Endothelial cell of umbilical vein (primary cell): ENCODE measurements at regions not wholly inside any gene's neighbourhood (a gene's known extent, or its start where the extent isn't known, plus 50 kb on each side); places are given as distances from the start of the nearest gene placed in this dataset.
"Not testable (repeated sequence)": the region's sequence is repeated elsewhere in the genome, so short reads cannot be mapped to it uniquely, and the experiment has no call there.

Source experiments
- BruUV-seq: library from RNA; stranded (reverse); fragments of 400-500 nt; replicated peaks from 2 replicates; lab custom pipeline; 2021; lab: Mats Ljungman, UMichigan
- CTCF ChIA-PET: fragments of 300-600, 350-600 bp; sonication (Branson Sonifier 250); formaldehyde crosslinking; loops from one replicate; lab custom pipeline; 2021; ENCODE audit warnings: antibody characterized with exemption, inconsistent platforms; lab: Charles Lee
- POLR2A ChIA-PET: fragments of 300-600, 350-600 bp; sonication (Branson Sonifier 250); formaldehyde crosslinking; loops from one replicate; lab custom pipeline; 2021; ENCODE audit warnings: antibody characterized with exemption, inconsistent platforms; lab: Charles Lee
- DNase-seq: peaks from one replicate; pipeline ENCODE4 v3.0.0-alpha.2; 2011; ENCODE audit warnings: low read depth, low spot score
- FAIRE-seq: peaks from 2 replicates; lab custom pipeline; 2011; peaks lifted over from hg19 to GRCh38; lab: Jason Lieb, UNC
- H2AFZ ChIP-seq: 2 replicates; pipeline ENCODE4 v1.6.0; 2012; ENCODE audit warnings: low read depth, low read length, control low read depth, inconsistent platforms
- H3K27ac ChIP-seq: 2 replicates; pipeline ENCODE4 v1.5.1; 2011; ENCODE audit warnings: low read depth, mild to moderate bottlenecking, control low read depth, low read length, moderate library complexity; ENCODE audit not compliant: insufficient read depth
- H3K27me3 ChIP-seq, 2 experiments: 2 replicates each; pipeline versions ENCODE4 v1.6.0 to v1.6.1; 2011; ENCODE audit warnings: low read length in 2 of 2, mixed read lengths in 1 of 2; ENCODE audit not compliant: control insufficient read depth in 2 of 2, insufficient read depth in 2 of 2
- H3K36me3 ChIP-seq, 2 experiments: 2 replicates in 1 of 2; 3 replicates in 1 of 2; pipeline ENCODE4 v1.5.1; 2011; ENCODE audit warnings: low read length in 2 of 2, mild to moderate bottlenecking in 1 of 2, moderate library complexity in 1 of 2; ENCODE audit not compliant: control insufficient read depth in 2 of 2, insufficient read depth in 2 of 2; ENCODE audit errors: extremely low read depth in 1 of 2
- H3K4me1 ChIP-seq: 3 replicates; pipeline ENCODE4 v1.5.1; 2011; ENCODE audit warnings: mild to moderate bottlenecking, low read length; ENCODE audit not compliant: control insufficient read depth, insufficient read depth; ENCODE audit errors: extremely low read depth
- H3K4me2 ChIP-seq: 2 replicates; pipeline ENCODE4 v1.6.1; 2011; ENCODE audit warnings: low read length, control low read depth, mixed read lengths; ENCODE audit not compliant: insufficient read depth
- H3K4me3 ChIP-seq, 3 experiments: fragments of 200-600 bp in 1 of 3; sonication (generic), shearing (Covaris generic) in 1 of 3; replicated peaks in 1 of 3; 2 replicates each; pipeline ENCODE4 v1.5.1; 2011 to 2016; ENCODE audit warnings: control low read depth in 3 of 3, low read length in 3 of 3, mild to moderate bottlenecking in 2 of 3, inconsistent platforms in 1 of 3, low read depth in 1 of 3, moderate library complexity in 1 of 3; ENCODE audit not compliant: insufficient read depth in 1 of 3
- H3K79me2 ChIP-seq: 2 replicates; pipeline ENCODE4 v1.6.0; 2012; ENCODE audit warnings: low read length, inconsistent platforms; ENCODE audit not compliant: control insufficient read depth, insufficient read depth
- H3K9ac ChIP-seq: replicated peaks from 2 replicates; pipeline ENCODE3; 2011; ENCODE audit warnings: low read length, control low read depth; ENCODE audit not compliant: insufficient read depth; ENCODE audit errors: extremely low read depth
- H3K9me1 ChIP-seq: replicated peaks from 3 replicates; pipeline ENCODE4 v1.6.0; 2011; ENCODE audit warnings: mild to moderate bottlenecking, low read length; ENCODE audit not compliant: control insufficient read depth, insufficient read depth; ENCODE audit errors: extremely low read depth
- H3K9me3 ChIP-seq: replicated peaks from 2 replicates; pipeline ENCODE4 v1.5.1; 2012; ENCODE audit warnings: low read length, inconsistent platforms; ENCODE audit not compliant: control insufficient read depth, insufficient read depth
- H4K20me1 ChIP-seq: replicated peaks from 2 replicates; pipeline ENCODE3; 2011; ENCODE audit warnings: mild to moderate bottlenecking, low read length; ENCODE audit not compliant: control insufficient read depth, insufficient read depth; ENCODE audit errors: extremely low read depth
- GATA2 ChIP-seq: IDR thresholded peaks from 2 replicates; pipeline ENCODE4 v1.7.0; 2011; ENCODE audit warnings: low read depth, mild to moderate bottlenecking, moderate library complexity, mixed read lengths, low read length; ENCODE audit not compliant: insufficient read length, insufficient read depth
- MYC ChIP-seq: IDR thresholded peaks from one replicate; pipeline ENCODE4 v1.6.1; 2011; ENCODE audit warnings: mild to moderate bottlenecking, low read depth, low read length
- POLR2A ChIP-seq: IDR thresholded peaks from 2 replicates; pipeline ENCODE4 v1.6.1; 2012; ENCODE audit warnings: low read depth, mild to moderate bottlenecking, control low read depth, low read length
- dilution Hi-C: fragments of 300-500 bp; cut with MboI; formaldehyde crosslinking; loops from one replicate; pipeline ENCODE4 v1.15.0; 2019; ENCODE audit warnings: low sequenced_read_pairs; ENCODE audit not compliant: extremely low pct_ligation_motif_present
- intact Hi-C: fragments of 100-400 bp; cut with micrococcal nuclease; formaldehyde crosslinking; loops from one replicate; pipeline ENCODE4 v1.10.0; 2022

DNA sequence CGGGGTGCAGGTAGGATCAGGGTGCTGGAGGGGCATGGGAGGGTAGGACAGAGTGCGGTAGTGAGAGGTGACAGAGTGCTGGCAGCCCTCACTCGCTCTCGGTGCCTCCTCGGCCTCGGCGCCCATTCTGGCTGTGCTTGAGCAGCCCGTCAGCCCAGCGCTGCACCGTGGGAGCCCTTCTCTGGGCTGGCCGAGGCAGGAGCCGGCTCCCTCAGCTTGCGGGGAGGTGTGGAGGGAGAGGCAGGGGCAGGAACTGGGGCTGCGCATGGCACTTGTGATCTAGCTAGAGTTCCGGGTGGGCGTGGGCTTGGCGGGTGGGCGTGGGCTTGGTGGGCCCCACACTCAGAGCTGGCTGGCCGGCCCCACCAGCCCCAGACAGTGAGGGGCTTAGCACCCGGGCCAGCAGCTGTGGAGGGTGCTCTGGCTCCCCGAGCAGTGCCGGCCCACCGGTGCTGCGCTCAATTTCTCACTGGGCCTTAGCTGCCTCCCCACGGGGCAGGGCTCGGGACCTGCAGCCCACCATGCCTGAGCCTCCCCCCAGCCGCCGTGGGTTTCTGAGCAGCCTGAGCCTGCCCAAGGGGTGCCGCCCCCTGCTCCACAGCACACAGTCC is 112.8 kb upstream of the DUSP22 start:
- no peak overlapping the region for H2AFZ ChIP-seq
- no peaks in the 10 kb centered on the region for H3K9me3 ChIP-seq
- no TSS peak for BruUV-seq
- intact Hi-C loops = no loop called here
- no peak for FAIRE-seq
- no peak overlapping the region for H3K4me3 ChIP-seq
- CTCF ChIA-PET = interaction anchor here (1.1 to 1.5 kb wide), 3 partner anchors 9 to 230 kb away, joined by 3 to 4 read pairs (median 4); no protein-coding TSS in a partner anchor
- H3K79me2 ChIP-seq = no peaks in the 10 kb centered on the region
- H3K9ac ChIP-seq = no peak overlapping the region
- no peak for DNase-seq
- no peaks in the 10 kb centered on the region for H3K36me3 ChIP-seq
- dilution Hi-C loops = no loop called here
- TF ChIP-seq POLR2A (no peak), GATA2 (no peak), MYC (no peak)
- no peaks in the 10 kb centered on the region for H3K9me1 ChIP-seq
- no peaks in the 10 kb centered on the region for H4K20me1 ChIP-seq
- H3K27ac ChIP-seq = no peak overlapping the region
- H3K4me2 ChIP-seq = no peak overlapping the region
- POLR2A ChIA-PET = no interaction called here
- H3K27me3 ChIP-seq = no peaks in the 10 kb centered on the region
- H3K4me1 ChIP-seq = no peaks in the 10 kb centered on the region

DNA sequence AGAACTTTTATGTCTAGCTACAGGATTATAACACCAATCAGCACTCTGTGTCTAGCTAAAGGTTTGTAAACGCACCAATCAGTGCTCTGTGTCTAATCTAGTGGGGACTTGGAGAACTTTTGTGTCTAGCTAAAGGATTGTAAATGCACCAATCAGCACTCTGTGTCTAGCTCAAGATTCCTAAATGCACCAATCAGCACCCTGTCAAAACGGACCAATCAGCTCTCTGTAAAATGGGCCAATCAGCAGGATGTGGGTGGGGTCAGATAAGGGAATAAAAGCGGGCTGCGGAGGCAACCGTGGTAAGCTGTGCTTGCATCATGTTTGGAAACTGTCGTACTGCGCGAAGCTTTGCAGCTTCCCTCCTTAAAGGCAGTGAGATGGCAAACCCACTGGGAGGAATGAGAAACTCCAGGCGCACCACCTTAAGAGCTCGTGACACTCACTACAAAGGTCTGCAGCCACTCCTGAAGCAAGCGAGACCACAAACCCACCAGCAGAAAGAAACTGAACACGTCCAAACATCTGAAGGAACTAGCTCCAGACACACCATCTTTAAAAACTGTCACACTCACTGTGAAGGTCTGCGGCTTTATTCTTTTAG is 112.1 kb upstream of the DUSP22 start:
- H2AFZ ChIP-seq, FAIRE-seq, H3K4me1 ChIP-seq, H3K9me1 ChIP-seq, H3K9me3 ChIP-seq, H3K27ac ChIP-seq, POLR2A ChIA-PET, H3K4me3 ChIP-seq, DNase-seq, H3K79me2 ChIP-seq, H3K4me2 ChIP-seq, H3K36me3 ChIP-seq, intact Hi-C loops, H4K20me1 ChIP-seq, dilution Hi-C loops, H3K27me3 ChIP-seq, H3K9ac ChIP-seq, BruUV-seq: not testable (repeated sequence)
- CTCF ChIA-PET = interaction anchor here (1.1 to 1.5 kb wide), 3 partner anchors 8 to 229 kb away, joined by 3 to 4 read pairs (median 4); no protein-coding TSS in a partner anchor
